ENCODE measurements at regions not wholly inside any gene's neighbourhood (a gene's known extent, or its start where the extent isn't known, plus 50 kb on each side); places are given as distances from the start of the nearest gene placed in this dataset.

DNA sequence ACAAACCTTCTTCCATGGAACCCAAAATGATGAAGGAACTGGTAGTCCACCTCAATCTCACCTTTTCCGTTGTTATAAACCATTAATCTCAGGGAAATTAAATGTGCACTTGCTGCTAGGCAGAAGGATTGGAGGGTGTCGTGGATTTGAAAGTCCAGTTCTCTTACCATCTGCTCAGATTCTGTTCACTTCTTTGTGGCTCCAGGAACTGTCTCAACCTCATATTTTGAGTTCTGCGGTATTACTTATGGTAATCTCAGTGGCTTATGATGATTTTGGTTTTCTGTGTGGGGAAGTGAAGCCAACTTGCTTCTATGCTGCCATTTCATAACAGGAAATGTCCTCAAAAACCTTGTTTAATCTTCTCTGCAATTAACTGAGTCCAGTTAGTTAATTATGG, 136.4 kb downstream of the CDC14C start (continued):
- TF ChIP-seq, protein P1, sequence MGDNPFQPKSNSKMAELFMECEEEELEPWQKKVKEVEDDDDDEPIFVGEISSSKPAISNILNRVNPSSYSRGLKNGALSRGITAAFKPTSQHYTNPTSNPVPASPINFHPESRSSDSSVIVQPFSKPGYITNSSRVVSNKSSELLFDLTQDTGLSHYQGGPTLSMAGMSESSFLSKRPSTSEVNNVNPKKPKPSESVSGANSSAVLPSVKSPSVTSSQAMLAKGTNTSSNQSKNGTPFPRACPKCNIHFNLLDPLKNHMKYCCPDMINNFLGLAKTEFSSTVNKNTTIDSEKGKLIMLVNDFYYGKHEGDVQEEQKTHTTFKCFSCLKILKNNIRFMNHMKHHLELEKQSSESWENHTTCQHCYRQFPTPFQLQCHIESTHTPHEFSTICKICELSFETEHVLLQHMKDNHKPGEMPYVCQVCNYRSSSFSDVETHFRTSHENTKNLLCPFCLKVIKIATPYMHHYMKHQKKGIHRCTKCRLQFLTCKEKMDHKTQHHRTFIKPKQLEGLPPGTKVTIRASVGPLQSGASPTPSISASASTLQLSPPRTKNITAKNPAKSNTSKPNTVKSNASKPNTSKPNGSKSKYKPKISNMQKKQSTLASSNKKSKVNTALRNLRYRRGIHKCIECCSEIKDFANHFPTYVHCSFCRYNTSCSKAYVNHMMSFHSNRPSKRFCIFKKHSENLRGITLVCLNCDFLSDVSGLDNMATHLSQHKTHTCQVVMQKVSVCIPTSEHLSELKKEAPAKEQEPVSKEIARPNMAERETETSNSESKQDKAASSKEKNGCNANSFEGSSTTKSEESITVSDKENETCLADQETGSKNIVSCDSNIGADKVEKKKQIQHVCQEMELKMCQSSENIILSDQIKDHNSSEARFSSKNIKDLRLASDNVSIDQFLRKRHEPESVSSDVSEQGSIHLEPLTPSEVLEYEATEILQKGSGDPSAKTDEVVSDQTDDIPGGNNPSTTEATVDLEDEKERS (tag by site-specific recombination; IDR thresholded peaks at IDR 0.05) = no peak
- TF ChIP-seq ZNF416 (tag by site-specific recombination; IDR thresholded peaks at IDR 0.05) = no peak
- TF ChIP-seq GLI4 (tag by site-specific recombination; IDR thresholded peaks at IDR 0.05) = no peak
- no peak for TF ChIP-seq OSR2 (tag by site-specific recombination; IDR thresholded peaks at IDR 0.05)
- no peak for TF ChIP-seq ZBTB17 (tag by site-specific recombination; IDR thresholded peaks at IDR 0.05)
- TF ChIP-seq ZBTB20 (tag by site-specific recombination; IDR thresholded peaks at IDR 0.05) = no peak
- TF ChIP-seq ZBTB7A (tag by site-specific recombination; IDR thresholded peaks at IDR 0.05; ENCODE audit: low read depth) = no peak
- TF ChIP-seq ZNF76 (tag by site-specific recombination; IDR thresholded peaks at IDR 0.05; ENCODE audit: borderline replicate concordance, low read depth) = no peak
- TF ChIP-seq ZNF701 (tag by site-specific recombination; IDR thresholded peaks at IDR 0.05) = no peak

DNA sequence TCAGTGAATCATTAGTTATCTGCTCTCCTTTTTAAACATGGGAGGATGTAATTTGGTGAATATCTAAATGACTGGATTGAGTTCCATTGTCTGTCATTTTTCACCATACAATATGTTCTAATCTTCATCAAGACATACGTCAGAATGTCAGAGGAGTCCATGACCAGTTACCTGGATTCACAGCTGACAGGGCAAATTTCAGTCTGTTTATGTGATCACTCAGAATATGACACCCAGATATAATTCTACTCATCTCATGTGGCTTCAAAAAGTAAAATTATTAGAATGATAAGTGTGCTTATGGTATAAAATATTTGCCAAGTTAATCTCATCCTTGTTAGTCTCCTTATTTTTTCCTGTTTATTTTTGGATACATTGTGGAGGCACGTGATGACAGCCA, 150.2 kb downstream of the CDC14C start:
- CTCF ChIA-PET = no interaction called here
- POLR2A ChIA-PET = no interaction called here
- no peaks in the 10 kb centered on the region for H3K36me3 ChIP-seq (ENCODE audit: control insufficient read depth in 2 of 2, insufficient read depth in 1 of 2, low read length in 2 of 2)

More for the DNA sequence above, 150.2 kb downstream of the CDC14C start:
- Histone ChIP-seq H3K9me3 (ENCODE audit: control insufficient read depth, insufficient read depth, low read depth, low read length) (no peaks in the 10 kb centered on the region), H3K4me3 (ENCODE audit: low read depth, low read length) (no peak overlapping the region), H3K27ac (ENCODE audit: extremely low read depth, low read depth, low read length) (no peak overlapping the region), H3K4me1 (ENCODE audit: control insufficient read depth, insufficient read depth, low read length) (no peaks in the 10 kb centered on the region)
- TF ChIP-seq ZNF214 (tag by site-specific recombination; IDR thresholded peaks at IDR 0.05; ENCODE audit: borderline replicate concordance) (no peak), SALL2 (tag by site-specific recombination; IDR thresholded peaks at IDR 0.05; ENCODE audit: borderline replicate concordance) (no peak), ZNF843 (tag by site-specific recombination; IDR thresholded peaks at IDR 0.05) (no peak), ZNF473 (tag by site-specific recombination; IDR thresholded peaks at IDR 0.05) (no peak), ZNF670 (tag by site-specific recombination; IDR thresholded peaks at IDR 0.05; ENCODE audit: low read depth) (no peak), ZNF211 (tag by site-specific recombination; IDR thresholded peaks at IDR 0.05; ENCODE audit: low read depth) (no peak), ZXDB (tag by site-specific recombination; IDR thresholded peaks at IDR 0.05) (no peak), ZNF10 (tag by site-specific recombination; IDR thresholded peaks at IDR 0.05) (no peak), ZNF155 (tag by site-specific recombination; IDR thresholded peaks at IDR 0.05) (no peak), KLF16 (tag by site-specific recombination; IDR thresholded peaks at IDR 0.05) (no peak), HOXC10 (CRISPR knock-in tag; IDR thresholded peaks at IDR 0.05) (no peak)
- TF ChIP-seq, protein P2, sequence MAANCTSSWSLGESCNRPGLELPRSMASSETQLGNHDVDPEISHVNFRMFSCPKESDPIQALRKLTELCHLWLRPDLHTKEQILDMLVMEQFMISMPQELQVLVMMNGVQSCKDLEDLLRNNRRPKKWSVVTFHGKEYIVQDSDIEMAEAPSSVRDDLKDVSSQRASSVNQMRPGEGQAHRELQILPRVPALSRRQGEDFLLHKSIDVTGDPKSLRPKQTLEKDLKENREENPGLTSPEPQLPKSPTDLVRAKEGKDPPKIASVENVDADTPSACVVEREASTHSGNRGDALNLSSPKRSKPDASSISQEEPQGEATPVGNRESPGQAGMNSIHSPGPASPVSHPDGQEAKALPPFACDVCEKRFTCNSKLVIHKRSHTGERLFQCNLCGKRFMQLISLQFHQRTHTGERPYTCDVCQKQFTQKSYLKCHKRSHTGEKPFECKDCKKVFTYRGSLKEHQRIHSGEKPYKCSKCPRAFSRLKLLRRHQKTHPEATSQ (tag by site-specific recombination; IDR thresholded peaks at IDR 0.05) = no peak
- TF ChIP-seq, protein P3, sequence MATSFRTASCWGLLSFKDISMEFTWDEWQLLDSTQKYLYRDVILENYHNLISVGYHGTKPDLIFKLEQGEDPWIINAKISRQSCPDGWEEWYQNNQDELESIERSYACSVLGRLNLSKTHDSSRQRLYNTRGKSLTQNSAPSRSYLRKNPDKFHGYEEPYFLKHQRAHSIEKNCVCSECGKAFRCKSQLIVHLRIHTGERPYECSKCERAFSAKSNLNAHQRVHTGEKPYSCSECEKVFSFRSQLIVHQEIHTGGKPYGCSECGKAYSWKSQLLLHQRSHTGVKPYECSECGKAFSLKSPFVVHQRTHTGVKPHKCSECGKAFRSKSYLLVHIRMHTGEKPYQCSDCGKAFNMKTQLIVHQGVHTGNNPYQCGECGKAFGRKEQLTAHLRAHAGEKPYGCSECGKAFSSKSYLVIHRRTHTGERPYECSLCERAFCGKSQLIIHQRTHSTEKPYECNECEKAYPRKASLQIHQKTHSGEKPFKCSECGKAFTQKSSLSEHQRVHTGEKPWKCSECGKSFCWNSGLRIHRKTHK (tag by site-specific recombination; IDR thresholded peaks at IDR 0.05) = no peak
- TF ChIP-seq, protein P4, sequence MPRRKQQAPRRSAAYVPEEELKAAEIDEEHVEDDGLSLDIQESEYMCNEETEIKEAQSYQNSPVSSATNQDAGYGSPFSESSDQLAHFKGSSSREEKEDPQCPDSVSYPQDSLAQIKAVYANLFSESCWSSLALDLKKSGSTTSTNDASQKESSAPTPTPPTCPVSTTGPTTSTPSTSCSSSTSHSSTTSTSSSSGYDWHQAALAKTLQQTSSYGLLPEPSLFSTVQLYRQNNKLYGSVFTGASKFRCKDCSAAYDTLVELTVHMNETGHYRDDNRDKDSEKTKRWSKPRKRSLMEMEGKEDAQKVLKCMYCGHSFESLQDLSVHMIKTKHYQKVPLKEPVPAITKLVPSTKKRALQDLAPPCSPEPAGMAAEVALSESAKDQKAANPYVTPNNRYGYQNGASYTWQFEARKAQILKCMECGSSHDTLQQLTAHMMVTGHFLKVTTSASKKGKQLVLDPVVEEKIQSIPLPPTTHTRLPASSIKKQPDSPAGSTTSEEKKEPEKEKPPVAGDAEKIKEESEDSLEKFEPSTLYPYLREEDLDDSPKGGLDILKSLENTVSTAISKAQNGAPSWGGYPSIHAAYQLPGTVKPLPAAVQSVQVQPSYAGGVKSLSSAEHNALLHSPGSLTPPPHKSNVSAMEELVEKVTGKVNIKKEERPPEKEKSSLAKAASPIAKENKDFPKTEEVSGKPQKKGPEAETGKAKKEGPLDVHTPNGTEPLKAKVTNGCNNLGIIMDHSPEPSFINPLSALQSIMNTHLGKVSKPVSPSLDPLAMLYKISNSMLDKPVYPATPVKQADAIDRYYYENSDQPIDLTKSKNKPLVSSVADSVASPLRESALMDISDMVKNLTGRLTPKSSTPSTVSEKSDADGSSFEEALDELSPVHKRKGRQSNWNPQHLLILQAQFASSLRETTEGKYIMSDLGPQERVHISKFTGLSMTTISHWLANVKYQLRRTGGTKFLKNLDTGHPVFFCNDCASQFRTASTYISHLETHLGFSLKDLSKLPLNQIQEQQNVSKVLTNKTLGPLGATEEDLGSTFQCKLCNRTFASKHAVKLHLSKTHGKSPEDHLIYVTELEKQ (tag by site-specific recombination; IDR thresholded peaks at IDR 0.05; ENCODE audit: borderline replicate concordance) = no peak
- TF ChIP-seq, protein P5, sequence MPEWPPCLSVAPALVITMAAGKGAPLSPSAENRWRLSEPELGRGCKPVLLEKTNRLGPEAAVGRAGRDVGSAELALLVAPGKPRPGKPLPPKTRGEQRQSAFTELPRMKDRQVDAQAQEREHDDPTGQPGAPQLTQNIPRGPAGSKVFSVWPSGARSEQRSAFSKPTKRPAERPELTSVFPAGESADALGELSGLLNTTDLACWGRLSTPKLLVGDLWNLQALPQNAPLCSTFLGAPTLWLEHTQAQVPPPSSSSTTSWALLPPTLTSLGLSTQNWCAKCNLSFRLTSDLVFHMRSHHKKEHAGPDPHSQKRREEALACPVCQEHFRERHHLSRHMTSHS (tag by site-specific recombination; IDR thresholded peaks at IDR 0.05) = no peak

All from HEK293 (cell line).